NB4 (cell line): ENCODE measurements at regions not wholly inside any gene's neighbourhood (a gene's known extent, or its start where the extent isn't known, plus 50 kb on each side); places are given as distances from the start of the nearest gene placed in this dataset.

ENCODE experiments used
- MYC ChIP-seq: IDR thresholded peaks from 2 replicates; pipeline ENCODE4 v1.6.1; 2011; ENCODE audit warnings: low read depth, low read length
- POLR2A ChIP-seq: IDR thresholded peaks from 2 replicates; pipeline ENCODE4 v1.6.1; 2011; ENCODE audit warnings: mild to moderate bottlenecking; ENCODE audit not compliant: insufficient read length; ENCODE audit errors: extremely low read depth
- TF ChIP-seq, protein P1 (sequence below): IDR thresholded peaks from one replicate; pipeline ENCODE4 v1.5.1; 2012; ENCODE audit warnings: low read depth, low read length
- TF ChIP-seq, protein P2 (sequence below): IDR thresholded peaks from 2 replicates; pipeline ENCODE4 v1.6.1; 2011; ENCODE audit warnings: low read depth, low read length

DNA sequence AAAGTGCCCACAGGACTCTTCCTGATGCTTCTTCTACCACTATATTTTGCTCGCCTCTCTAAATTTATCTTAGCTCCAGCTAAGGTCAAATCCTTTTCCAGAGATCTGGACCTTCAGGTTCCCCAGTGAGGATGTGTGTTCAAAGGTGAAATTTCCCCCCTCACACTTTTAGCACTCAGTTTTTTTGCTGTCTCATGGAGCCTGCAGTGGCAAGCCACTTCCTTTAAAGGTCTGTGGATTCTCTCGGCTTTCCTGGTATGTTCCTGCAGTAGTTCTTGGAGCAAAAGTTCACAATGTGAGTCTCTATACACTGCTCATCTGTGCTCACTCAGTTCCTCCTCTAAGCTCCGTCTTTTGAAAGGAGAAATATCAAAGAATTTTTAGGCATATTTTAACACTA lies 181.4 kb downstream of the LURAP1L start:
- TF ChIP-seq POLR2A (no peak), MYC (no peak)
- TF ChIP-seq, protein P1, sequence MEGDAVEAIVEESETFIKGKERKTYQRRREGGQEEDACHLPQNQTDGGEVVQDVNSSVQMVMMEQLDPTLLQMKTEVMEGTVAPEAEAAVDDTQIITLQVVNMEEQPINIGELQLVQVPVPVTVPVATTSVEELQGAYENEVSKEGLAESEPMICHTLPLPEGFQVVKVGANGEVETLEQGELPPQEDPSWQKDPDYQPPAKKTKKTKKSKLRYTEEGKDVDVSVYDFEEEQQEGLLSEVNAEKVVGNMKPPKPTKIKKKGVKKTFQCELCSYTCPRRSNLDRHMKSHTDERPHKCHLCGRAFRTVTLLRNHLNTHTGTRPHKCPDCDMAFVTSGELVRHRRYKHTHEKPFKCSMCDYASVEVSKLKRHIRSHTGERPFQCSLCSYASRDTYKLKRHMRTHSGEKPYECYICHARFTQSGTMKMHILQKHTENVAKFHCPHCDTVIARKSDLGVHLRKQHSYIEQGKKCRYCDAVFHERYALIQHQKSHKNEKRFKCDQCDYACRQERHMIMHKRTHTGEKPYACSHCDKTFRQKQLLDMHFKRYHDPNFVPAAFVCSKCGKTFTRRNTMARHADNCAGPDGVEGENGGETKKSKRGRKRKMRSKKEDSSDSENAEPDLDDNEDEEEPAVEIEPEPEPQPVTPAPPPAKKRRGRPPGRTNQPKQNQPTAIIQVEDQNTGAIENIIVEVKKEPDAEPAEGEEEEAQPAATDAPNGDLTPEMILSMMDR = no peak
- TF ChIP-seq, protein P2, sequence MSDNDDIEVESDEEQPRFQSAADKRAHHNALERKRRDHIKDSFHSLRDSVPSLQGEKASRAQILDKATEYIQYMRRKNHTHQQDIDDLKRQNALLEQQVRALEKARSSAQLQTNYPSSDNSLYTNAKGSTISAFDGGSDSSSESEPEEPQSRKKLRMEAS = no peak
